ENCODE measurements at regions not wholly inside any gene's neighbourhood (a gene's known extent, or its start where the extent isn't known, plus 50 kb on each side); places are given as distances from the start of the nearest gene placed in this dataset.
"Not testable (repeated sequence)": the region's sequence is repeated elsewhere in the genome, so short reads cannot be mapped to it uniquely, and the experiment has no call there.

GRCh38 chrX:9349572-9350494 is 115.0 kb upstream of the TBL1X start:
- no peak for DNase-seq

DNA sequence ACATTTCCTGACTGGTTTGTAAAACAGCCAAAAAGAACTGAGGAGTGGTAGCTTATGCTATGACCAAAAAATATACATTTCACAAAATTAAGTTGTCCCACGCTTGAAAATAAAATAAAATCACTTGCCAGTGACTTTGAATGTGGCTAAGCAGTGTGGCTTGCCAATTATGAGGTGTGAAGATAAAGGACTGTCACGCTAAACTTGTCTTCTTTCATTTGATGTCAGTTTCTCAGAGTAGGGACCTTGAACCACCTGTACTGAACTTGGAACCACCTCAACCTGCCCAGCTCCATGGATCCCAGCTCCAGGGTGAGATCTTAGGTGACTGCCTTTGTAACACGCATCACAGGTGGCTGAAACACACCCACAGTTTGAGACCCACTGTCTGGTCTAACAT is 113.7 kb upstream of the TBL1X start:
- no peak for DNase-seq

GRCh38 chrX:9352243-9352642 is 112.6 kb upstream of the TBL1X start:
- no peak for DNase-seq

DNA sequence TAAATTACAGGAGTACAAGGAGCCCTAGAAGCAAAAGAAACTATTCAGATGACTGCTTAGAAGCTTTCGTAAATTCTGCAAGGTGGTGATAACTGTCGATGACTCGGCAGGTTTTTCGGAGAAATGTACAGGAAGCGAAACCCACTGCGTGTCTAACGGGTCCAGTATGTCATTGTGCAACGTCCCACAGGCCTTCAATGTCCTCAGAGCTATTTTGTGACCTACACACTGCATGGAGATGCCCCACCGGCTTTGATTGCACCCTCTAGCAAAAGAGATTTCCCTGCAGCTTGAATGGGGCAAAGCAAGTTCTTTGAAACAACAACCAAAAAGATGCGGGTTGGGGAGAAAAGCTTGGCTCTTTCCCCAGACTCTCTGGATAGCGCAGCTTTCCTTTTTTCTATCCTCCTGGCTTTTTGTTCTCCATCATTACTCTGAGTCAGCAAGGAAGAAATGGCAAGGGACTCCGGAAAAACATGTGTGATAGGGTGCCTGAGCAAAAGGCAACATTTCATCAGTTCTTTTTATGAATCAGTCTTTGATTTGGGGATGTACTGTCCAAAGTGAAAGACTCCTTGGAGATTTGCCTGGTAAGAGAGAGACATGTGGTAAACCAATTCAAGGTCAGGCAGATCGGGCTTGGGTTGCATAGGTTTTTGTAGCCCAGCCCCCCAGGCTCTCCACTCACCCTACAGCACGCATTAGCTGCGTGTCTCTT is 112.0 kb upstream of the TBL1X start:
- peak; percentile 74 to 80 for DNase-seq

GRCh38 chrX:9354918-9355317 is 109.9 kb upstream of the TBL1X start:
- DNase-seq, result no peak

DNA sequence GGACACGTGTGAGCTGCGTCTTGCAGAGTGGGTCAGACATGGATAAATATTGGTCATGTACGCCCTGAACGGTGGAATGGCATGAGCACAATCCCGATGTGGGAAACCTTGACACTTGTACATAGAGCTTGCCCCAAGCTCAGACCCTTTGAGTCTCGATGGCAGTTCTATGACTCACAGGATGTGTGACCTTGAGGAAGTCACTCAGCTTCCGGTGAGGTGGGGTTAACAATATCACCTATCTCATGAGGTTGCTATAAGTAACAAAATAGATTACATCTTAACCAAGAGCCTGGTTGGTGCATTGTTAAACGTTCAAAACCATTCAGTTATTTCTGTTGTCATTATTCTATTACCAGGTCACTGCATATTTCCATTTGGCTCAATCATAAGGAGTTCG is 109.1 kb upstream of the TBL1X start:
- DNase-seq, result no peak

DNA sequence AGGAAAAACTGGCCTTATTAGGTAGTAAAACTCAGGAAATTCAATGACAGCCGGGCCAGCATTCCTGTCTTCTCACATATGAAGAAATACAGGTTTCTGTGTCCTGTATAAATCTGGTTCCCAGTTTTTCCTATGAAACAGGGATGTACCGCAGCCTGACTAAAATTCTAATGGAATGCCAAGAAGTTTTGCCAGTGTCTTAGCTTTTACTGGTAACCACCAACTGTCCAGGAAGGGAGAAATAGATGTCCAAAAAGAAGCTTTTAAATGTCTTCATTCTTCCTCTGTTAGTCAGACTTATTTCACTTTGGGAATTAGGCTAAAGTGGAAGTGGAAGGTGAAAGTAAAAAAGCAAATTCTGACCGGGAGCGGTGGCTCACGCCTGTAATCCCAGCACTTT is 108.0 kb upstream of the TBL1X start:
- no peak for DNase-seq

DNA sequence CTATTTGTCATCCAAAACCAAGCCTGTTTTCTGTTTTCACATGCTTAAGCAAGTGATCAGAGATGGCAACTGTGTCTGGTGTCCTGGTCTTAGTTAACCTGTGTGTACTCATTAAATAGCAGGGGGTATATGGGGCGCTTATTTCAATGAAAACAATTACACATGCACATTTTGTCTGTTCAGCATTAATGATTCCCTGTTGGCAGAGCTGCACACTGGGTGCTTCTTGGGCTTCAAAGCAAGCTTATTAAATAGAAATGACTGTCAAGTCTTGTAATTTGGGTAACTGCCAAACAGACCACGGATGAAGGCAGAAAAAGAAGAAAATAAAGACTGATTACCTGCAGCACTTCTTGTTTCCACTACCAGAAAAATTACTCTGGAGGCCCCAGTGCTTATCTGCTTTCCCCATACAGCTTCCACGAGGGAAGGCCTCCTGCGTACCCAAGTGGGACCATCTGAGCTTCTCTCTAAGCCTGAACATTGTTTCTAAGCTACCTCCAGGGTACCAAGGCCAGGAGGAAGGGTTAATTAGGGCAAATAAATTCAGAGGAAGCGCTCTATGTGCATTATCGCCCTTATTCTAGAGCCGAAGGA is 107.2 kb upstream of the TBL1X start:
- DNase-seq, result no peak

DNA sequence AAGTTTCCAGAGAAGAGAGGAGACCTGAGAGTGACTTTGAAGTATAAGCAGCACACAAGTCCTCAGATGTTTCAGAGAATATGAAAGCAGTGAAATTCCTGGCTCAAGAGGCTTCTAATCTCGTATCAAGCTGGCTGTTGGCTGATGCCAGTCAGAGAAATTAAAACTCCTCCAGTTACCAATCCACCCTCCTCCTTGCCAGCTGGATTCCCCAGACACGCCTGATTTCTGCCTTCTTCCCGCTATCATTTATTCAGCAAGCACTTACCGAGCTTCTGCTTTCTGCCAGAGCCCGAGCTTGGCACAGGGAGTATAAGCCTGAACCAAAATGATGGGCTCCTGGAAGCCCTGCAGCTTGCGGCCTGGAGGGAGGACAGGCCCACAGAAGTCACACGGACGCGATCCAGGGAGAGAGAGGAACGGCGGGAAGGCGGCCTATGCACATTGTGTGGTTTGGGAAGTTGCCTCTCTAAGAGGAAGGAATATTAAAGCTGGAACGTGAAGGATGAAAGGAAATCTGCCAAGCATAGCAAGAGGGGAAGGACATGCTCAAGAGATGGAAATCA is 102.4 kb upstream of the TBL1X start:
- DNase-seq, result no peak

DNA sequence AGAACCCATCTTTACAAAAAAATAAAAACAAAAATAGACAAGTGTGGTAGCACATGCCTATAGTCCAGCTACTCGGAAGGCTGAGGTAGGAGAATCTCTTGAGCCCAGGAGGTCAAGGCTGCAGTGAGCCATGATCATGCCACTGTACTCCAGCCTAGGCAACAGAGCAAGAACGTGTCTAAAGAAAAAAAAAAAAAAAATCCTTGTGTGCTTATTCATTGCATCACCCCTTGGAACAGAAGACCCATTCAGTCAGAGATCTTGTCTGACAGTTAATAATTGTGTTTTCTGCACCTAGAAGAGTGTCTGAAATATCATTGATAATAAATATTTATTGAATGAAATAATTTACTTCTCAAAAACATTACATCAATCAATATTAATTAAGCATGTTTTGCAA is 97.4 kb upstream of the TBL1X start:
- DNase-seq, result no peak

DNA sequence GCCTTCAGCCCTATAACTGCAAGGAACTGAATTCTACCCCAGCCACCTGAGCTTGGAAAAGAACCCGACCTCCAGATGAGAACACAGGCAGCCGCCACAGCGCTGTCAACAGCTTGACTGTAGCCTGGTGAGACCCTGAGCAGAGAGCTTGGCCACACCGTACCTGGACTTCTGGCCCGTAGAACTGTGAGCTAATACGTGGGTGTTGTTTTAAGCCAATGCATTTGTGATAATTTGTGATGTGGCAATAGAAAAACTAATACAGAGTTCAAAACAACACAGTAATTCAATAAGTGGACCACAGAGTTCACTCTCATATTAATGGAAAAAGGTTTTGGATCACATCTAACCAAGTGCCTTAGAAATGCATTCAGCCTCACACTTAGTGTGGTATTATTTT is 96.6 kb upstream of the TBL1X start:
- DNase-seq, result no peak

- no peak for DNase-seq
Measured at GRCh38 chrX:9369802-9370291, 95.0 kb upstream of the TBL1X start.

DNA sequence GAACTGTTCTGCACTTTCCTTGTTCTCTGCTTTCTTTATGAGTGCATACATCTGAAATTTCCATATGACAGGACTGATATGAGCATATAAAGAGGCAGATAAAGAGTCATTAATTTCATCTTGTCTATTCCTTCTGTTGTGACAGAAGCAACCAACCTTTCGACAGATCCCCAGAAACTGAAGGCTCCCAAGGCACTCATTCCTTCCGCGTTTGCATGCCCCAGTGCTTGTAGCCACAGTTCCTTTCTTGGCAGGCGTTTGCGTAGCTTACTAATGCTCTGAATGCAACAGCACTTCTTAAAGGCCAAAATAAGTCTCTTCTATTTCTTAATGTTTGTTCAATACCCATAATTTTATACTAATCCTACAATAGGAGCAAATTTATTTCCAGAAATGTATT is 94.0 kb upstream of the TBL1X start:
- DNase-seq, result peak; percentile 55 to 64

DNA sequence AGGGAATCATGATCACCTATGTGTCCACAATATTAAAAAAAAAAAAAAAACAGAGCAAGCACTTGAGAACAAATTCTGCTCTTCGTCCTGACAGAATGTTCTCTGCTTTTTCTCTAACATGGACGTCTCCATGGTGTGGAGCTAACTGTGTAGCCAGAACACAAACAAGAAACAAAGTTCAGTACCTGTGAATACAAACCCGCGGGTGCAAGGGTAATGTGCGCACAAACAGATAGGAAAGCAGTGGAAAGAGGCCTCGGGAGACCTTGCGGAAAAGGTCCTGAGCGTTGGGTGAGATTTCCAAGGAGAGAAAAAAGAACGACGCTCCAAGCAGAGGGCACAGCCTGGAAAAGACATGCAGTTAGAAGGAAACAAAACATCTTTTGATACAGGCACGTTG is 92.0 kb upstream of the TBL1X start:
- DNase-seq, result no peak

- no peak for DNase-seq
Measured at GRCh38 chrX:9373789-9374188, 91.1 kb upstream of the TBL1X start.

DNA sequence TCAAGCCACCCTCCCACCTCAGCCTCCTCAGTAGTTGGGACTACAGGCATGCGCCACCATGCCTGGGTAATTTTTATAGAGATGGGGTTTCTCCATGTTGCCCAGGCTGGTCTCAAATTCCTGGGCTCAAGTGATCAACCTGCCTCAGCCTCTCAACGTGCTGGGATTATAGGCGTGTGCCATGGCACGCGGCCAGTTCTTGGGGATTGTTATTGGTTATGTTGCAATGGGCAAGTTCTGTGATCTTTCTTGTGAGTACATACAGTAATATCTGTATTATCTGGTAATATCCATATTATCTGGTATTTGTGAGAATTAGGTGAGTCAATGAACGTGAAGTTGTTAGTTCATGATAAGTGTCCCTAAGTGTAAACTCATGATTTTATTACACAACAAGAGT is 90.3 kb upstream of the TBL1X start:
- DNase-seq, result no peak

DNA sequence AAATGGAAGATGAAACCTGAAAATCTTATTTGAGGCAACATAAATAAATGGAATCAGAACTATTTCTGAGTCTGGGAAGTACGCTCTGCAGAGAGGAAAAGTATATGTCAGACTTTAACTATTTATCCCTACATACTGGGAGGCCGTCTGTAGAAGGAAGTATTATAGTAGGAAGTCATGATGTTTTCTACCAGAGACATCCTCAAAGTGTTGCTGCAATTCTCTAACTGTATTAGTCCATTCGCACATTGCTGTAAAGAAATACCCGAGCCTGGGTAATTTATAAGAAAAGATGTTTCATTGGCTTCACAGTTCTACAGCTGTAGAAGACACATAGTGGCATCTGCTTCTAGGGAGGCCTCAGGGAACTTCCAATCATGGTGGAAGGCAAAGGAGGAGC is 88.7 kb upstream of the TBL1X start:
- DNase-seq, result peak; percentile 29 to 59

GRCh38 chrX:9377216-9377615 is 87.6 kb upstream of the TBL1X start:
- not testable (repeated sequence) for DNase-seq

DNA sequence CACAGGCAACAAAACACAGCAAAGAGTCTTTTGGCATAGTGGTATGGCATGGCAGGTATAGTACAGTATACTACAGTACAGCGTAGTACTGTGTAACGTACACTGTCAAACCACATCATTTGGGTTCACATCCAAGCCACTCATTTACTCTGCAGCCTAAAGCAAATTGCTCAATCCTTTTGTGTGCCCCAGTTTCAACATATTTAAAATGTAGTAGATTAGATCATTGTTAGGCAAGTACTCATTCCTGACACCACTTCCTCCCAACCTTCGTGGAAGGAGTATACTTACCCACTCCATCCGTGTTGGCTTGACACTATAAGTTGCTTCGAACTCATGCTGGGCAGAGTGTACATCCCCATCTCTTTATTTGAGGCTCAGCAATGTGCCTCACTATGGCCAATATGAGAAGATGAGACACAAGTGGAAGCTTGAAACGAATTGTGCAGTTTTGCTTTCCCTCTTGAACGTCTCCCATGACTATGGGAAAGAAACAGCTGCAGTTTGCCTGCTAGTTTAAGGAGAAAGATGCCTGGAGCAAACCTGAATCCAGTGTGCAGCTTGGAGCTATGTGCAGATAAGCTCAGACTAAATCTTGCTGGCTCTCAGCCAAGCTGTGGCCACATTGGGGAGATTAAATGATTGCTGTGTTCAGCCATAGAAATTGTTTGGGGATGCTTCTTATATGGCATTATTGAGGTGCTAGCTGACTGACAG is 85.7 kb upstream of the TBL1X start:
- peak; percentile 66 to 78 for DNase-seq

GRCh38 chrX:9379697-9380551 is 84.9 kb upstream of the TBL1X start:
- no peak for DNase-seq

DNA sequence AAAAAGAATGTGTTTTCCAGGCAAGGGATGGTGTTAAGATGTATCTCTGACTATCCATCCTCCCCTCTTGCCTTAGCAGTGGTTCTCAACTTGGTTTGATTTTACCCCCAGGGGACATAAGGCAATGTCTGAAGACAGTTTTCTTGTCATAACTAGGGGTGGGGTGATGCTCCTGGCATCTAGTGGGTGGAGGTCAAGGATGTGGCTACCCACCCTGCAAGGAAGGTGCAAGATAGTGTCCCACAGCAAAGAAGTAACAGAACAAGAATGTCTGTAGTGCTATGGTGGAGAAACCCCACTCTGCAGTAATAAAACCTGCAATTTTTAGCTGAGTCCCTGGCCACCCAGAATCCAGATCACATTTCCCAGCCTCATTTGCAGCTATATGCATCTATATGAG is 81.2 kb upstream of the TBL1X start:
- DNase-seq, result no peak
